ENCODE measurements at regions not wholly inside any gene's neighbourhood (a gene's known extent, or its start where the extent isn't known, plus 50 kb on each side); places are given as distances from the start of the nearest gene placed in this dataset.

GRCh38 chr7:46852795-46853194 is 729.1 kb downstream of the TNS3 start:
- H3K36me3 Mint-ChIP-seq (ENCODE audit: insufficient read depth, unreplicated experiment), result no peaks in the 10 kb centered on the region
- no peak overlapping the region for H3K27ac Mint-ChIP-seq (ENCODE audit: unreplicated experiment)
- CTCF ChIA-PET, result no interaction called here
- H3K9me3 Mint-ChIP-seq (ENCODE audit: low read depth, unreplicated experiment), result no peaks in the 10 kb centered on the region
- H3K4me3 Mint-ChIP-seq (ENCODE audit: low read depth, unreplicated experiment), result no peak overlapping the region
- no peak for DNase-seq
- H3K27me3 Mint-ChIP-seq (ENCODE audit: unreplicated experiment), result no peaks in the 10 kb centered on the region
- no peak for TF ChIP-seq CTCF (IDR thresholded peaks at IDR 0.05; ENCODE audit: unreplicated experiment)
- no peaks in the 10 kb centered on the region for H3K4me1 Mint-ChIP-seq (ENCODE audit: low read depth, unreplicated experiment)
- intact Hi-C loops (cut with micrococcal nuclease; ENCODE audit: unreplicated experiment), result no loop called here
- BruUV-seq (replicated peaks), result no TSS peak

GRCh38 chr7:46850563-46851330 is 731.2 kb downstream of the TNS3 start:
- H3K27me3 Mint-ChIP-seq (ENCODE audit: unreplicated experiment), result no peaks in the 10 kb centered on the region
- H3K4me3 Mint-ChIP-seq (ENCODE audit: low read depth, unreplicated experiment), result no peak overlapping the region
- intact Hi-C loops (cut with micrococcal nuclease; ENCODE audit: unreplicated experiment), result no loop called here
- peaks cover 2% of the 10 kb centered on the region for H3K9me3 Mint-ChIP-seq (ENCODE audit: low read depth, unreplicated experiment)
- DNase-seq, result no peak
- CTCF ChIA-PET, result interaction anchor here (0.6 kb wide), 1 partner anchor 41 kb away, joined by 3 read pairs; no protein-coding TSS in a partner anchor
- H3K36me3 Mint-ChIP-seq (ENCODE audit: insufficient read depth, unreplicated experiment), result no peaks in the 10 kb centered on the region
- H3K27ac Mint-ChIP-seq (ENCODE audit: unreplicated experiment), result no peak overlapping the region
- BruUV-seq (replicated peaks), result no TSS peak
- no peak for TF ChIP-seq CTCF (IDR thresholded peaks at IDR 0.05; ENCODE audit: unreplicated experiment)
- H3K4me1 Mint-ChIP-seq (ENCODE audit: low read depth, unreplicated experiment), result no peaks in the 10 kb centered on the region

- no TSS peak for BruUV-seq (replicated peaks)
- Mint-ChIP-seq H3K36me3 (ENCODE audit: insufficient read depth, unreplicated experiment) (no peaks in the 10 kb centered on the region), H3K27me3 (ENCODE audit: unreplicated experiment) (no peaks in the 10 kb centered on the region), H3K27ac (ENCODE audit: unreplicated experiment) (no peak overlapping the region), H3K9me3 (ENCODE audit: low read depth, unreplicated experiment) (peaks cover 2% of the 10 kb centered on the region), H3K4me3 (ENCODE audit: low read depth, unreplicated experiment) (no peak overlapping the region), H3K4me1 (ENCODE audit: low read depth, unreplicated experiment) (no peaks in the 10 kb centered on the region)
- TF ChIP-seq CTCF (IDR thresholded peaks at IDR 0.05; ENCODE audit: unreplicated experiment), result no peak
- CTCF ChIA-PET, result no interaction called here
- no peak for DNase-seq
- intact Hi-C loops (cut with micrococcal nuclease; ENCODE audit: unreplicated experiment), result no loop called here
Observed at GRCh38 chr7:46848944-46849343, 733.0 kb downstream of the TNS3 start.

GRCh38 chr7:46848311-46848710 is 733.6 kb downstream of the TNS3 start:
- no peaks in the 10 kb centered on the region for H3K4me1 Mint-ChIP-seq (ENCODE audit: low read depth, unreplicated experiment)
- BruUV-seq (replicated peaks), result no TSS peak
- CTCF ChIA-PET, result no interaction called here
- intact Hi-C loops (cut with micrococcal nuclease; ENCODE audit: unreplicated experiment), result no loop called here
- no peak overlapping the region for H3K4me3 Mint-ChIP-seq (ENCODE audit: low read depth, unreplicated experiment)
- no peak for DNase-seq
- H3K36me3 Mint-ChIP-seq (ENCODE audit: insufficient read depth, unreplicated experiment), result no peaks in the 10 kb centered on the region
- H3K9me3 Mint-ChIP-seq (ENCODE audit: low read depth, unreplicated experiment), result peaks cover 2% of the 10 kb centered on the region
- TF ChIP-seq CTCF (IDR thresholded peaks at IDR 0.05; ENCODE audit: unreplicated experiment), result no peak
- no peaks in the 10 kb centered on the region for H3K27me3 Mint-ChIP-seq (ENCODE audit: unreplicated experiment)
- no peak overlapping the region for H3K27ac Mint-ChIP-seq (ENCODE audit: unreplicated experiment)

Data from Calu3 (cell line).